ENCODE measurements at regions not wholly inside any gene's neighbourhood (a gene's known extent, or its start where the extent isn't known, plus 50 kb on each side); places are given as distances from the start of the nearest gene placed in this dataset.

DNA sequence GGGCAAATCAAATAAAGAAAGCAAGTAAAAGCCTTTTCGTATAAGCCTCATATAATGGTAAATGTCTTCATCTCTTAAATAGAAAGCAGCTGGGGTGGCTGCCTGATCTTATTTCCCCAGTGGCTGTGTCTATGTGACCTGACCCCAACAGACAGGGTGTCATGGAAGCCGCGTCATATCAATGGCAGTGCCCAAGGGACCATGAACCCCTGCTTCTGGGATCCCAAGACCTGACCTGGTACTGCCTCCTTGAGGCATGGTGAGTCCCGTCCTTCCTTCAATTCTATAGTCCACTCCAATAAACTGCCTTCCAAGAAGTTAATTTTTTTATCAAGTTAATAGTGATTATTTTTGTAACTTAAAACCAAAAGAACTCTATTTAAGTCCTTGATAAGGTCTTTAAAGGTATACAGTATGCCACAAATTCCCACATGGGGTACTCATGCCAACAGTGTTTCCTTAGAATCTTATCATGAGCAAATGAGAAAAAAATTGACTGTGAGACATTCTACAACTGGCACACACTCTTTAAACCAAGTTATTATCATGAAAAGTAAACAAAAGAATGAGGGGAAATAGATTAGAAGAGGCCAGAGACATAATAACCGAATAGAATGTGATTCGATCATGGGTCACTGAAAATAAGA, 104.6 kb downstream of the ADSS2 start:
- no peak overlapping the region for H3K4me2 ChIP-seq (ENCODE audit: low read length)
- H3K27ac ChIP-seq (ENCODE audit: low read length), result no peak overlapping the region
- H3F3A ChIP-seq (ENCODE audit: insufficient read depth, low read length, poor library complexity, severe bottlenecking), result no peaks in the 10 kb centered on the region
- H3K4me3 ChIP-seq (ENCODE audit: low read length), result no peak overlapping the region
- no peaks in the 10 kb centered on the region for H3K79me2 ChIP-seq (replicated peaks; ENCODE audit: insufficient read depth, low read length)
- no peak overlapping the region for H2AFZ ChIP-seq (ENCODE audit: low read depth, low read length)
- no peak overlapping the region for H3K9ac ChIP-seq (ENCODE audit: low read length)
- TF ChIP-seq MXI1 (conservative IDR thresholded peaks at IDR 0.05; ENCODE audit: poor library complexity, severe bottlenecking) (no peak), TAF1 (IDR thresholded peaks at IDR 0.05; ENCODE audit: low read depth) (no peak), RAD21 (conservative IDR thresholded peaks at IDR 0.05) (no peak), EP300 (conservative IDR thresholded peaks at IDR 0.05; ENCODE audit: poor library complexity, severe bottlenecking) (no peak), SMC3 (conservative IDR thresholded peaks at IDR 0.05; ENCODE audit: poor library complexity) (no peak), EZH2 (IDR thresholded peaks at IDR 0.05; ENCODE audit: borderline replicate concordance, insufficient read depth, low read length, poor library complexity, severe bottlenecking) (no peak), POLR2AphosphoS5 (IDR thresholded peaks at IDR 0.05) (no peak)
- TF ChIP-seq, protein P1, sequence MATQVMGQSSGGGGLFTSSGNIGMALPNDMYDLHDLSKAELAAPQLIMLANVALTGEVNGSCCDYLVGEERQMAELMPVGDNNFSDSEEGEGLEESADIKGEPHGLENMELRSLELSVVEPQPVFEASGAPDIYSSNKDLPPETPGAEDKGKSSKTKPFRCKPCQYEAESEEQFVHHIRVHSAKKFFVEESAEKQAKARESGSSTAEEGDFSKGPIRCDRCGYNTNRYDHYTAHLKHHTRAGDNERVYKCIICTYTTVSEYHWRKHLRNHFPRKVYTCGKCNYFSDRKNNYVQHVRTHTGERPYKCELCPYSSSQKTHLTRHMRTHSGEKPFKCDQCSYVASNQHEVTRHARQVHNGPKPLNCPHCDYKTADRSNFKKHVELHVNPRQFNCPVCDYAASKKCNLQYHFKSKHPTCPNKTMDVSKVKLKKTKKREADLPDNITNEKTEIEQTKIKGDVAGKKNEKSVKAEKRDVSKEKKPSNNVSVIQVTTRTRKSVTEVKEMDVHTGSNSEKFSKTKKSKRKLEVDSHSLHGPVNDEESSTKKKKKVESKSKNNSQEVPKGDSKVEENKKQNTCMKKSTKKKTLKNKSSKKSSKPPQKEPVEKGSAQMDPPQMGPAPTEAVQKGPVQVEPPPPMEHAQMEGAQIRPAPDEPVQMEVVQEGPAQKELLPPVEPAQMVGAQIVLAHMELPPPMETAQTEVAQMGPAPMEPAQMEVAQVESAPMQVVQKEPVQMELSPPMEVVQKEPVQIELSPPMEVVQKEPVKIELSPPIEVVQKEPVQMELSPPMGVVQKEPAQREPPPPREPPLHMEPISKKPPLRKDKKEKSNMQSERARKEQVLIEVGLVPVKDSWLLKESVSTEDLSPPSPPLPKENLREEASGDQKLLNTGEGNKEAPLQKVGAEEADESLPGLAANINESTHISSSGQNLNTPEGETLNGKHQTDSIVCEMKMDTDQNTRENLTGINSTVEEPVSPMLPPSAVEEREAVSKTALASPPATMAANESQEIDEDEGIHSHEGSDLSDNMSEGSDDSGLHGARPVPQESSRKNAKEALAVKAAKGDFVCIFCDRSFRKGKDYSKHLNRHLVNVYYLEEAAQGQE (IDR thresholded peaks at IDR 0.05; ENCODE audit: borderline replicate concordance), result no peak
- TF ChIP-seq, protein P2, sequence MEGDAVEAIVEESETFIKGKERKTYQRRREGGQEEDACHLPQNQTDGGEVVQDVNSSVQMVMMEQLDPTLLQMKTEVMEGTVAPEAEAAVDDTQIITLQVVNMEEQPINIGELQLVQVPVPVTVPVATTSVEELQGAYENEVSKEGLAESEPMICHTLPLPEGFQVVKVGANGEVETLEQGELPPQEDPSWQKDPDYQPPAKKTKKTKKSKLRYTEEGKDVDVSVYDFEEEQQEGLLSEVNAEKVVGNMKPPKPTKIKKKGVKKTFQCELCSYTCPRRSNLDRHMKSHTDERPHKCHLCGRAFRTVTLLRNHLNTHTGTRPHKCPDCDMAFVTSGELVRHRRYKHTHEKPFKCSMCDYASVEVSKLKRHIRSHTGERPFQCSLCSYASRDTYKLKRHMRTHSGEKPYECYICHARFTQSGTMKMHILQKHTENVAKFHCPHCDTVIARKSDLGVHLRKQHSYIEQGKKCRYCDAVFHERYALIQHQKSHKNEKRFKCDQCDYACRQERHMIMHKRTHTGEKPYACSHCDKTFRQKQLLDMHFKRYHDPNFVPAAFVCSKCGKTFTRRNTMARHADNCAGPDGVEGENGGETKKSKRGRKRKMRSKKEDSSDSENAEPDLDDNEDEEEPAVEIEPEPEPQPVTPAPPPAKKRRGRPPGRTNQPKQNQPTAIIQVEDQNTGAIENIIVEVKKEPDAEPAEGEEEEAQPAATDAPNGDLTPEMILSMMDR (IDR thresholded peaks at IDR 0.05; ENCODE audit: poor library complexity, severe bottlenecking), result no peak
- no peaks in the 10 kb centered on the region for H3K27me3 ChIP-seq (ENCODE audit: insufficient read depth, low read depth, low read length)
- no peaks in the 10 kb centered on the region for H3K9me2 ChIP-seq (ENCODE audit: insufficient read depth, low read length)
- H3K9me3 ChIP-seq (ENCODE audit: low read length), result no peaks in the 10 kb centered on the region
- H3K36me3 ChIP-seq (ENCODE audit: insufficient read depth, low read length), result no peaks in the 10 kb centered on the region
- H4K20me1 ChIP-seq (ENCODE audit: insufficient read depth), result no peaks in the 10 kb centered on the region

DNA sequence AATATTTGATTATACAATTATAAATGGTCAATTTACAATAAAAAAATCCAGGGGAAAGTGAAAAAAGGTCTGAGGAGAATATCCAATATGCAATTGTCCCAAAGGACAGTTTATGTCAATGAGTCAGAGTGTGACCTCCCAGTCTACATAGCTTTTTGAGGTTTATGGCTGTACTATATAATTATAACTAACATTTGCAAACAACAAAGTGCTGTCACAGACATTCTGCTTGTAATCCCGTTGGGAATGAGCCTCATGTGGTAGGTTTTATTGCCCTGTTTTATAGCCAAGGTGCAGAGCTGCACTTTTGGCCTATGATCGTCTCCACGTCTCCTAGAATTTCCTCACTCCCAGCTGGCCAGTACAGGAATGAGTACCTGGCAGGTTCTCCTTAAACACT, 103.8 kb downstream of the ADSS2 start:
- H3F3A ChIP-seq (ENCODE audit: insufficient read depth, low read length, poor library complexity, severe bottlenecking), result no peaks in the 10 kb centered on the region
- H4K20me1 ChIP-seq (ENCODE audit: insufficient read depth), result no peaks in the 10 kb centered on the region
- H3K36me3 ChIP-seq (ENCODE audit: insufficient read depth, low read length), result no peaks in the 10 kb centered on the region
- H3K4me3 ChIP-seq (ENCODE audit: low read length), result no peak overlapping the region
- H3K9me2 ChIP-seq (ENCODE audit: insufficient read depth, low read length), result no peaks in the 10 kb centered on the region
- TF ChIP-seq TAF1 (IDR thresholded peaks at IDR 0.05; ENCODE audit: low read depth), result no peak
- TF ChIP-seq RAD21 (conservative IDR thresholded peaks at IDR 0.05), result no peak
- no peak for TF ChIP-seq POLR2AphosphoS5 (IDR thresholded peaks at IDR 0.05)
- no peak for TF ChIP-seq EP300 (conservative IDR thresholded peaks at IDR 0.05; ENCODE audit: poor library complexity, severe bottlenecking)
- no peak for TF ChIP-seq SMC3 (conservative IDR thresholded peaks at IDR 0.05; ENCODE audit: poor library complexity)
- no peak for TF ChIP-seq MXI1 (conservative IDR thresholded peaks at IDR 0.05; ENCODE audit: poor library complexity, severe bottlenecking)
- TF ChIP-seq, protein P2 (IDR thresholded peaks at IDR 0.05; ENCODE audit: poor library complexity, severe bottlenecking), result no peak
- TF ChIP-seq, protein P1 (IDR thresholded peaks at IDR 0.05; ENCODE audit: borderline replicate concordance), result no peak
- no peak for TF ChIP-seq EZH2 (IDR thresholded peaks at IDR 0.05; ENCODE audit: borderline replicate concordance, insufficient read depth, low read length, poor library complexity, severe bottlenecking)
- no peak overlapping the region for H3K4me2 ChIP-seq (ENCODE audit: low read length)
- no peaks in the 10 kb centered on the region for H3K27me3 ChIP-seq (ENCODE audit: insufficient read depth, low read depth, low read length)
- H2AFZ ChIP-seq (ENCODE audit: low read depth, low read length), result no peak overlapping the region
- no peak overlapping the region for H3K27ac ChIP-seq (ENCODE audit: low read length)
- H3K79me2 ChIP-seq (replicated peaks; ENCODE audit: insufficient read depth, low read length), result no peaks in the 10 kb centered on the region
- no peak overlapping the region for H3K9ac ChIP-seq (ENCODE audit: low read length)
- no peaks in the 10 kb centered on the region for H3K9me3 ChIP-seq (ENCODE audit: low read length)
